ENCODE measurements at regions not wholly inside any gene's neighbourhood (a gene's known extent, or its start where the extent isn't known, plus 50 kb on each side); places are given as distances from the start of the nearest gene placed in this dataset.

GRCh38 chr2:11936761-11937160 is 190.3 kb downstream of the LPIN1 start:
- TF ChIP-seq CTCF (IDR thresholded peaks at IDR 0.05): no peak
- TF ChIP-seq POLR2A (IDR thresholded peaks at IDR 0.05): no peak
- TF ChIP-seq POLR2AphosphoS5 (IDR thresholded peaks at IDR 0.05; ENCODE audit: insufficient read depth in 1 of 2, low read depth in 1 of 2): no peak
